Nephron (organoid): ENCODE measurements at regions not wholly inside any gene's neighbourhood (a gene's known extent, or its start where the extent isn't known, plus 50 kb on each side); places are given as distances from the start of the nearest gene placed in this dataset.
A peak's percentile ranks its signal among the peaks of the same experiment; 100 is the strongest.

Source experiments
- H3K27ac Mint-ChIP-seq, 3 experiments: 2 replicates each; pipeline ENCODE4 v1.8.0; 2020; ENCODE audit warnings: mixed read lengths in 3 of 3, mild to moderate bottlenecking in 2 of 3, moderate library complexity in 1 of 3
- H3K27me3 Mint-ChIP-seq: 2 replicates; pipeline ENCODE4 v1.8.0; 2021; ENCODE audit warnings: low read depth, mild to moderate bottlenecking, moderate library complexity, mixed read lengths
- H3K36me3 Mint-ChIP-seq: 2 replicates; pipeline ENCODE4 v1.8.0; 2020; ENCODE audit warnings: low read depth, mixed read lengths
- H3K4me1 Mint-ChIP-seq: 2 replicates; pipeline ENCODE4 v1.8.0; 2020; ENCODE audit warnings: mixed read lengths
- H3K4me3 Mint-ChIP-seq, 3 experiments: 2 replicates each; pipeline ENCODE4 v1.8.0; 2020; ENCODE audit warnings: mild to moderate bottlenecking in 3 of 3, mixed read lengths in 3 of 3, moderate library complexity in 2 of 3
- H3K9me3 Mint-ChIP-seq: 2 replicates; pipeline ENCODE4 v1.8.0; 2020; ENCODE audit warnings: mixed read lengths
- CTCF ChIP-seq, 3 experiments: fragments of 200-600 bp; sonication (generic); IDR thresholded peaks; one replicate each; pipeline ENCODE4 v1.5.0; 2021; ENCODE audit warnings: antibody characterized with exemption in 3 of 3; ENCODE audit not compliant: unreplicated experiment in 3 of 3

GRCh38 chr1:79849388-79849787, 842.9 kb upstream of the ADGRL4 start:
- H3K27ac Mint-ChIP-seq: no peak overlapping the region
- H3K27me3 Mint-ChIP-seq: no peaks in the 10 kb centered on the region
- H3K4me3 Mint-ChIP-seq: no peak overlapping the region
- no peaks in the 10 kb centered on the region for H3K36me3 Mint-ChIP-seq
- H3K9me3 Mint-ChIP-seq: no peaks in the 10 kb centered on the region
- peaks cover 6% of the 10 kb centered on the region for H3K4me1 Mint-ChIP-seq
- TF ChIP-seq CTCF (IDR thresholded peaks at IDR 0.05; ENCODE audit: unreplicated experiment in 3 of 3): no peak

DNA sequence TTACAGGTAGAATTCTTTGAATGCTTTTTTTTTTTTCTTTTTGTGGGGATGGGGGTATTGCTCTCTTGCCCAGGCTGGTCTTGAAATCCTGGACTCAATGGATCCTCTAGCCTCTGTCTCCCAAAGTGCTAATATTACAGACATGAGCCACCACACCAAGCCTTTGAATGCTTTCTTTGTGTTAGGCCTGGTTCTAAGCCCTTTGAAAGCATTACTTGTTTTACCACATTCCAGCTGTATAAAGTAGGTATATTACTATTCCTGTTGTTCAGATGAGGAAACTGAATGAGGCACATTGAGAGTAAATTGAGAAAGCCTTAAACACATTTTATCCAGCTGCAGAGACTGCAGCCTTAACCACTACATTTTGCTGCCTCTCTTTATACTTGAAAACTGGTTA, 841.8 kb upstream of the ADGRL4 start:
- no peak overlapping the region for H3K4me3 Mint-ChIP-seq
- peaks cover 6% of the 10 kb centered on the region for H3K4me1 Mint-ChIP-seq
- TF ChIP-seq CTCF (IDR thresholded peaks at IDR 0.05; ENCODE audit: unreplicated experiment in 3 of 3): no peak
- no peak overlapping the region for H3K27ac Mint-ChIP-seq
- H3K36me3 Mint-ChIP-seq: no peaks in the 10 kb centered on the region
- no peaks in the 10 kb centered on the region for H3K27me3 Mint-ChIP-seq
- no peaks in the 10 kb centered on the region for H3K9me3 Mint-ChIP-seq

GRCh38 chr1:79847700-79848099, 841.2 kb upstream of the ADGRL4 start:
- Mint-ChIP-seq H3K27me3 (no peaks in the 10 kb centered on the region), H3K4me3 (no peak overlapping the region), H3K36me3 (no peaks in the 10 kb centered on the region), H3K9me3 (no peaks in the 10 kb centered on the region), H3K4me1 (peaks cover 6% of the 10 kb centered on the region), H3K27ac (peak overlapping the region; percentile 29 to 42 (median 38))
- TF ChIP-seq CTCF (IDR thresholded peaks at IDR 0.05; ENCODE audit: unreplicated experiment in 3 of 3): no peak

- H3K27ac Mint-ChIP-seq: no peak overlapping the region
- peaks cover 6% of the 10 kb centered on the region for H3K4me1 Mint-ChIP-seq
- no peaks in the 10 kb centered on the region for H3K27me3 Mint-ChIP-seq
- H3K4me3 Mint-ChIP-seq: no peak overlapping the region
- no peaks in the 10 kb centered on the region for H3K36me3 Mint-ChIP-seq
- H3K9me3 Mint-ChIP-seq: no peaks in the 10 kb centered on the region
- TF ChIP-seq CTCF (IDR thresholded peaks at IDR 0.05; ENCODE audit: unreplicated experiment in 3 of 3): no peak
Observed at GRCh38 chr1:79845936-79846335, 839.4 kb upstream of the ADGRL4 start.

- no peaks in the 10 kb centered on the region for H3K27me3 Mint-ChIP-seq
- no peak for TF ChIP-seq CTCF (IDR thresholded peaks at IDR 0.05; ENCODE audit: unreplicated experiment in 3 of 3)
- H3K4me3 Mint-ChIP-seq: no peak overlapping the region
- no peaks in the 10 kb centered on the region for H3K9me3 Mint-ChIP-seq
- no peaks in the 10 kb centered on the region for H3K36me3 Mint-ChIP-seq
- H3K27ac Mint-ChIP-seq: no peak overlapping the region
- no peaks in the 10 kb centered on the region for H3K4me1 Mint-ChIP-seq
Observed at GRCh38 chr1:79842811-79843210, 836.3 kb upstream of the ADGRL4 start.

DNA sequence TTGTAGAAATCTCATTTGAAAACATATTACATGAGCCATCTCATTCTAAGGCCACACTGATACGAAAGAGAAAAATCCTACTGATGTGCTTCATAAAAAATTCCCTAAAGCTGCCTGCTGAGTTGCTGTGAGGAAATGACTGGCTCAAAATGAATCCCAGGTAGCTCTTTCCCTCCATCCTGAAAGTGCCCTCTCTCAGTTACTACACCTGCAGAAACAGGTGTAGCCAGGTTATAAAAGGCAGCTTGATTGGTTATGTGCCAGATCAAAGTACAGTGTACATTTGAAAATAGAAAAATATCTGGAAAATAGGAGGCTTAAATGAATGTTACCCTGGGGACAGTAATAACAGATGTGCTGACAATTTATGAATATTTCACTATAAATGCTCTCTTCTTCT, 833.4 kb upstream of the ADGRL4 start:
- no peaks in the 10 kb centered on the region for H3K9me3 Mint-ChIP-seq

More for the DNA sequence above, 833.4 kb upstream of the ADGRL4 start:
- no peaks in the 10 kb centered on the region for H3K27me3 Mint-ChIP-seq
- no peak overlapping the region for H3K4me3 Mint-ChIP-seq
- no peaks in the 10 kb centered on the region for H3K36me3 Mint-ChIP-seq
- no peaks in the 10 kb centered on the region for H3K4me1 Mint-ChIP-seq
- TF ChIP-seq CTCF (IDR thresholded peaks at IDR 0.05; ENCODE audit: unreplicated experiment in 3 of 3): no peak
- H3K27ac Mint-ChIP-seq: no peak overlapping the region
